NB4 (cell line): ENCODE measurements at regions not wholly inside any gene's neighbourhood (a gene's known extent, or its start where the extent isn't known, plus 50 kb on each side); places are given as distances from the start of the nearest gene placed in this dataset.

Experiments used
- CTCF ChIP-seq: IDR thresholded peaks from one replicate; pipeline ENCODE4 v1.5.1; 2012; ENCODE audit warnings: low read depth, low read length
- MAX ChIP-seq: IDR thresholded peaks from 2 replicates; pipeline ENCODE4 v1.6.1; 2011; ENCODE audit warnings: low read depth, low read length

GRCh38 chr2:104406261-104406726 lies 447.6 kb upstream of the POU3F3 start:
- no peak for TF ChIP-seq CTCF
- TF ChIP-seq MAX: no peak
